Liver (tissue), 3 donors: ENCODE measurements at regions not wholly inside any gene's neighbourhood (a gene's known extent, or its start where the extent isn't known, plus 50 kb on each side); places are given as distances from the start of the nearest gene placed in this dataset.

Experiments used
- ATF3 ChIP-seq: IDR thresholded peaks from 2 replicates; pipeline ENCODE4 v1.6.1; 2016; ENCODE audit warnings: antibody characterized with exemption
- CTCF ChIP-seq: fragments of 150-350 bp; IDR thresholded peaks from 2 replicates; pipeline ENCODE4 v1.5.1; 2017; ENCODE audit warnings: improper control_type of control experiment, low read depth, low read length; ENCODE audit not compliant: missing input control
- donor health status: healthy.
- donor health status: healthy.

GRCh38 chr6:134714679-134715078 lies 235.2 kb downstream of the ALDH8A1 start:
- TF ChIP-seq CTCF: no peak
- no peak for TF ChIP-seq ATF3
